GM18519 (cell line): ENCODE measurements at regions not wholly inside any gene's neighbourhood (a gene's known extent, or its start where the extent isn't known, plus 50 kb on each side); places are given as distances from the start of the nearest gene placed in this dataset.
"Not testable (repeated sequence)": the region's sequence is repeated elsewhere in the genome, so short reads cannot be mapped to it uniquely, and the experiment has no call there.

Experiments used
- ATAC-seq: cut with Tn5 transposase; IDR thresholded peaks from one replicate; pipeline ENCODE4 v1.9.1; 2021; ENCODE audit warnings: mild to moderate bottlenecking, moderate library complexity; ENCODE audit not compliant: unreplicated experiment, low FRiP score

DNA sequence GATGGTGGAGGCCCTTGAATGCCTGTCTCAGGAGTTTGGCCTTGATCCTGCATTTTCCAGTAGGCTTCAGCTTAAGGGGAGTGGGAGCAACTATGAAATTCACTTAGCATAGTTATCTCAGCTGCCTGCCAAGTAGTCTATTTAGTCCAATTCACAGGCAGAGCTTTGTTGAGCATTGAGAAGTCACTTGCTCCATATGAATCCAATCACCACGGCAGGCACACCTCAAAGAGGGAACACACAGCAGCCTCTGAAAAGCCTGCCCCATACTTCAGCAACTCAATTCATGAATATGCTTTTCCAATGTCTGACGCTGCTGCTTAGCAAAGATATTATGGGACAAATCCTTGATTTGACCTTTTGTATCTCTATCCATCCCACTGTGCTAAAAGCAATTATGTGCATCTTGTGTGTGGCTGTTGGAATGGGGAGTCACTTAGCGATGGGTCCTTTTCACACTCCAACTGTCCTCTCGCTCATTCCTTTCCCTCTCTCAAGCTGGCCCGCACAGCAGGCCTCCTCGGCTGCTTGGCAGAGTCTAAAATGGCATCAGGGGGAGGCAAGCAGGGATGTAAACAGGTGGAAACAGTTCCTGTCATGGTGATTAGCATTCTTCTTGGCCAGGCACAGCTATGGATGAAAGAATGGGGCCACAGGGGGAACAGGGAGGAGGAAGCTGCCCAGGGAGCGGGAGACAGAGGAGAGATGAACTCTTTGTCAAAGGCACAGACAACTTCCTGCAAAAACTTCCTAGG, 56.0 kb upstream of the LRPPRC start:
- no peak for ATAC-seq

DNA sequence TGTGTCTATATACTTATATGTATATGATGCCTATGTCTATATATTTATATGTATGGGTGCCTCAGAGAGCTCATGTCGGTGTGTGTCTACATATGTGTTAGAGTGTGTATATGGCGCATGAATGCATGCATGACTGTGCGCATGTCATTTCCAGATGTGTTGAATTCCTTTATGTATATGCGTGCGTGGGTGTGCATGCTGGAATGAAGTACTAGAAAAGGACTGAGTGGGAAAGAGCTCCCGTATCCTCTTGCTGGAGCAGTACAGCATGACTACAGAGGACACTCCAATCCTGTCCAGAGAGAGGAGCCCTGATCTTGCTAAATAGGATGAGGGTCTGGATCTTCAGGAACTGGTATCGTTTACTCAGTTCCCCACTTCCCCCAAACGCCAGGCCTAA, 56.8 kb upstream of the LRPPRC start:
- ATAC-seq: no peak

DNA sequence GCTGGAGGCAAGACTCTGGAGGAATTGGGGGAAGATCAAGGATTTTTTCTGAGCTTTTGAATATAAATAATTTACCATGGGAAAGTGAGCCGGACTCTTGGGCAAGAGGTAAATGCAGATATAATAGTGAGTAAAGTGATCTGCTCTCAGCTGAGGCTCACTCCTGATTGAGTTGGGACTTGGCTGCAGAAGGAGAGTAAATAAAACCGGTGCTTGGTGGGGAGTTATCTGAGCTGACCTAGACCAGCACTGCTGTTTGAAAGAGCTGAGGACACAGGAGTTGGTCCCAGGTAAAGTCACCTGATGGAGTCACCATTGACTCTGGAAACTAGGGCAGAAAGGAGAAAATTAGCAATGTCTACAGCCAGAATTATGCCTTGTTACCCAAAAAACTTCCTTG, 57.3 kb upstream of the LRPPRC start:
- ATAC-seq: no peak

DNA sequence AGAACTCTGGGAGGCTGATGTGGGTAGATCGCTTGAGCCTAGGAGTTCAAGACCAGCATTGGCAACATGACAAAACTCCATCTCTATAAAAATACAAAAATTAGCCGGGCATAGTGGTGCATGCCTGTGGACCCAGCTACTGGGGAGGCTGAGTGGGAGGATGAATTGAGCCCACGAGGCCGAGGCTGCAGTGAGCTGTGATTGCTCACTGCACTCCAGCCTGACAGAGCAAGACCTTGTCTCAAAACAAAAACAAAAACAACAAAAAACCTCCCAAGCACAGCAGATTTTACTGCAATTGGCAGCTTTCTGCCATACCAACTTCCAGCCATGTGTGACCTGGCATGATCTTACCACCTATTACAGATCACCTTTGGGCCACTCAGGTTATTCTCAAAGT, 57.7 kb upstream of the LRPPRC start:
- ATAC-seq: no peak

DNA sequence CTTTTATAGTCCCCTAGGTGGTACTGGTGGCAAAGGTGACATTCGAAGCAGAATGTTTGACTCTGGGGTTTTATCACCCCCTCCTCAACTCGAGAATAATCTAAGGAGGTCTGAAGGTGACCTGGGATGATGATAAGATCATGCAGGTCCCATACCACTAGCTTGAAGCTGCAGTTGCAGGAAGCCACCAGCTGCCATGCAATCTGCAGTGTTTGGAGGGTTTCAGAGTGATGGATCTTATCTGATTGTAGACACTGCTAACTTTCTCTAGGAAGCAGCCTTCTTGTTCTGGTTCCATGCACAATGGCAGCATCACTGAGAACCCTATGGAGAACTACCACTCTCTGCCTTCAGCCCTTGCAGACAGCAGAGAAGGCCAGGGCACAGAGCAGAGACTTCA, 59.4 kb upstream of the LRPPRC start:
- no peak for ATAC-seq

DNA sequence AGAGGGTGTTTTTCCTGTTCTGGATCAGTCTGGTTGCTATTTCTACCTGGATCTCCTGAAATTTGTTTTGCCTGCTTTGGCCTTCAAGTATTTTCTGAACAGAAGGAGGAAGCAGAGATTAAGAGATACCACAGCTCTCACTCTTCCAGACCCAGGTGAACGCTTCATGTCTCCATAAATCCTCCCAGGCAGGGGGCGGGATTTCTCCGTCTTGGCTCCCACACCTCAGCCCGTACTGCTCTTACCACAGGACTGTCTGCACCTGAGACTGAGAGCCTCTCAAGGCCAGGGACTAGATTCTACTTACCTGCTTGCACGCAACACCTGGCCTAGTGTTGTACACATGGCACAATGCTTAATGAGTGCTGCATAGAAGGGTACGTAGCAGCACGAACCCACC, 59.9 kb upstream of the LRPPRC start:
- ATAC-seq: no peak

DNA sequence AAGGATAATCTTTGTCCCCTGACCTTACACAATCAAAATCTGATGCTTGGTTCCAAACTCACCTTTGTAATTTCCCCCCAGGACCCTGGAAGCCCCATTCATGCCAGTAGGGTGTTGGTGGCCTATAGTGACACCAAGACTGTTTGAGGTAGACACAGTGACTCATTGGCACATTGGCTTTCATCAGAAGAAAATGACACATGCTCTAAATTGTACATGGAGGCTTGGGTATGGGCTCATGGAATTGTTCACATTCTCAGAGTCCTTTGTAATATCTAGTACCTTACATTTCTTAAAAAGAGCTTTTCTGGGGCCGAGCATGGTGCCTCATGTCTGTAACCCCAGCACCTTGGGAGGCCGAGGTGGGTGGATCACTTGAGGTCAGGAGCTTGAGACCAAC, 61.2 kb upstream of the LRPPRC start:
- no peak for ATAC-seq

DNA sequence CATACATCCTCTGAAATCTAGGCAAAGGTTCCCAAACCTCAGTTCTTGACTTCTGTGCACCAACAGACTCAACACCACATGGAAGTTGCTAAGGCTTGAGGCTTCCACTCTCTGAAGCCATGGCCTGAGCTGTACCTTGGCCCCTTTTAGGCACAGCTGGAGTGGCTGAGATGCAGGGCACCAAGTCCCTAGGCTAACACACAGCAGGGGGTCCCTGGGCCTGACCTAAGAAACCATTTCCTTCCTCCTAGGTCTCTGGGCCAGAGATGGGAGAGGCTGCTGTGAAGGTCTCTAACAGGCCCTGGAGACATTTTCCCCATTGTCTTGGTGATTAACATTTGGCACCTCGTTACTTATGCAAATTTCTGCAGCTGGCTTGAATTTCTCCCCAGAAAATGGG, 64.5 kb upstream of the LRPPRC start:
- not testable (repeated sequence) for ATAC-seq

DNA sequence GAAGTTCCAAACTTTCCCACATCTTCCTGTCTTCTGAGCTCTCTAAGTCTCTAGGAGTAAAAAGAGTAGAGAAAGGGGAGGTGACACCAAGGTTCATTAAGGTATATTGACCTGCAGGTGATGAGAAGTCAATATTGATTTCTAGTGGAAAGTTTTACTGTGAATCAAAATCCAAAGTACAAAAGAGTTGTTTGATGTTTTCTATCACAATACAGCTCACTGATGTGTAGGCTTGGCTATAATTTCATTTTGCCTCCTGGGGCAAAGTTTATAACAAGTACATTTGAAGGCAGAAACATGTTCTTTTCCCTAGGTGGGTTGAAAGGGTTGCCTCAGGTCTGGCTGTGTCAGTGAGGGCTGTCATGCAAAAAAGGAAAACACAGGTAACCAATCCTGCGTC, 65.2 kb upstream of the LRPPRC start:
- no peak for ATAC-seq

DNA sequence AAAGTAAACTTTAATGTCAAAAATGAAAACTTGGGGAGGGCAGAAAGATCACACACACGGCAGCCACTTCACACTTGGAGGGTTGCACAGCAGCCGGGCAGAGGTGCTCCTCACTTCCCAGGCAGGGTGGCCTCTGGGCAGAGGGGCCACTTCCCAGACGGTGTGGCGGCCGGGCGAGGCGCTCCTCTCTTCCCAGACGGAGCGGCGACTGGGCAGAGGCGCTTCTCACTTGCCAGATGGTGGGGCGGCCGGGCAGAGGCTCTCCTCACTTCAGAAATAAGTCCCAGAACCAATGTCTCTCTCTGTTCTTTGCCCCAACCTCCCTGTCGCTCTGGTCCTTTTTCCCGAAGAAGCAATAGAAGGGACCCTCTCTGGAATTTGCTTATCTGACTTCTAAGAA, 65.7 kb upstream of the LRPPRC start:
- no peak for ATAC-seq

DNA sequence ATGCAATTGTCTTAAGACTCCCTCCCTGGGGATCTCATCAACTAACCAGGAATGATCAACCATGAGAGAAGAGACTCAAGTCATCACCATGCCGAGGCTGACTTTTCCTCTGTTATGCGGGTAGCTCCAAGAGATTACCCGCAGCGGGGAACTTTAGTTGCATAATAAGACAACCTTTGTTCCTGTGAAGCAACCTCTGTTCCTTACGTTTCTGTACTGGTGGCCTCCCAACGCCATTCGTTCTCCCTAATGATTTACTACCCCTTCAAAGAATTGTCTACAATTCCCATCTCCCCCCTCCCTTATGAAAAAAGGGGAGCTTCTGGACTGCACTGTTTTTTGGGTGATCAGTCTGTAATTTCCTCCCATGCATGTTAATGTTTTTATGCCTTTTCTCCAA, 66.1 kb upstream of the LRPPRC start:
- no peak for ATAC-seq

DNA sequence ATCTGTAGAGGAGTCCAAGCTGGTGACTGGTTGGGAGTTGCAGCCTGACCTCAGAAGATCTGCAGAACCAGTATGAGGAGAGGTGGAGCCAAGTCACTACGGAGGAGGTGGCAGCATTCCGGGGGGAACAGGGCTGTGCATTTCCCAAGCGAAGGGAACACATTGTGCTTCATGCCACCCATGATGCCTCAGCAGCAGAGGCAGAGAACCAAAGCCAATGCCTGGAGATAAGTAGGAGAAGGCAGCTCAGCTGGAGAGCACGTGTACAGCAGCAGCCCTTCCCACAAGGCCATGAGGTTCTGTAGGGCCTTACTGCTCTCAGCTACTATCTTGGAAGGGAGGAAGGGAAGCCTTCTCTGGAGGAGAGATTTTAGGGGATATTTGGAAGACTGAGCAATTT, 67.2 kb upstream of the LRPPRC start:
- ATAC-seq: no peak

DNA sequence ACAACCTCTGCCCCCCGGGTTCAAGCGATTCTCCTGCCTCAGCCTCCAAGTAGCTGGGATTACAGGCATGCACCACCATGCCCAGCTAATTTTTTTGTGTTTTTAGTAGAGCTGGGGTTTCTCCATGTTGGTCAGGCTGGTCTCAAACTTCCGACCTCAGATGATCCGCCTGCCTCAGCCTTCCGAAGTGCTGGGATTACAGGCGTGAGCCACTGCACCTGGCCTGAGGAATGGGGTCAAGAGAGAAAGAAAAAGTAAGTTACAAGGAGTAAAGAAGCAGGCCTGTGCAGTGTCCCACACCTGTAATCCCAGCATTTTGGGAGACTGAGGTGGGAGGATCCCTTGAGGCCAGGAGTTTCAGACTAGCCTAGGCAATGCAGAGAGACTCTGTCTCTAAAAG, 68.5 kb upstream of the LRPPRC start:
- ATAC-seq: not testable (repeated sequence)

DNA sequence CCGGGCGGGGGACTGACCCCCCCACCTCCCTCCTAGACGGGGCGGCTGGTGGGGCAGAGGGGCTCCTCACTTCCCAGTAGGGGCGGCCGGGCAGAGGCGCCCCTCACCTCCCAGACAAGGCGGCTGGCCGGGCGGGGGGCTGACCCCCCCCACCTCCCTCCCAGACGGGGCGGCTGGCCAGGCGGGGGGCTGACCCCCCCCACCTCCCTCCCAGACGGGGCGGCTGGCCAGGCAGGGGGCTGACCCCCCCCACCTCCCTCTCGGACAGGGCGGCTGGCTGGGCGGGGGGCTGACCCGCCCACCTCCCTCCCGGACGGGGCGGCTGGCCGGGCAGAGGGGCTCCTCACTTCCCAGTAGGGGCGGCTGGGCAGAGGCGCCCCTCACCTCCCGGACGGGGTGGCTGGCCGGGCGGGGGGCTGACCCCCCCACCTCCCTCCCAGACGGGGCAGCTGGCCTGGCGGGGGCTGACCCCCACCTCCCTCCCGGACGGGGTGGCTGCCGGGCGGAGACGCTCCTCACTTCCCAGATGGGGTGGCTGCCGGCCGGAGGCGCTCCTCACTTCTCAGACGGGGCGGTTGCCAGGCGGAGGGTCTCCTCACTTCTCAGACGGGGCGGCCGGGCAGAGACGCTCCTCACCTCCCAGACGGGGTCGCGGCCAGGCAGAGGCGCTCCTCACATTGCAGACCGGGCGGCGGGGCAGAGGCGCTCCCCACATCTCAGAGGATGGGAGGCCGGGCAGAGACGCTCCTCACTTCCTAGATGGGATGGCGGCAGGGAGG, 71.4 kb upstream of the LRPPRC start:
- not testable (repeated sequence) for ATAC-seq

DNA sequence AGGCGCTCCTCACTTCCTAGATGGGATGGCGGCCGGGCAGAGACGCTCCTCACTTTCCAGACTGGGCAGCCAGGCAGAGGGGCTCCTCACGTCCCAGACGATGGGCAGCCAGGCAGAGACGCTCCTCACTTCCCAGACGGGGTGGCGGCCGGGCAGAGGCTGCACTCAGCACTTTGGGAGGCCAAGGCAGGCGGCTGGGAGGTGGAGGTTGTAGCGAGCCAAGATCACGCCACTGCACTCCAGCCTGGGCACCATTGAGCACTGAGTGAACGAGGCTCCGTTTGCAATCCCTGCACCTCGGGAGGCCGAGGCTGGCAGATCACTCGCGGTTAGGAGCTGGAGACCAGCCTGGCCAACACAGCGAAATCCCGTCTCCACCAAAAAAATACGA, 72.0 kb upstream of the LRPPRC start:
- ATAC-seq: not testable (repeated sequence)

DNA sequence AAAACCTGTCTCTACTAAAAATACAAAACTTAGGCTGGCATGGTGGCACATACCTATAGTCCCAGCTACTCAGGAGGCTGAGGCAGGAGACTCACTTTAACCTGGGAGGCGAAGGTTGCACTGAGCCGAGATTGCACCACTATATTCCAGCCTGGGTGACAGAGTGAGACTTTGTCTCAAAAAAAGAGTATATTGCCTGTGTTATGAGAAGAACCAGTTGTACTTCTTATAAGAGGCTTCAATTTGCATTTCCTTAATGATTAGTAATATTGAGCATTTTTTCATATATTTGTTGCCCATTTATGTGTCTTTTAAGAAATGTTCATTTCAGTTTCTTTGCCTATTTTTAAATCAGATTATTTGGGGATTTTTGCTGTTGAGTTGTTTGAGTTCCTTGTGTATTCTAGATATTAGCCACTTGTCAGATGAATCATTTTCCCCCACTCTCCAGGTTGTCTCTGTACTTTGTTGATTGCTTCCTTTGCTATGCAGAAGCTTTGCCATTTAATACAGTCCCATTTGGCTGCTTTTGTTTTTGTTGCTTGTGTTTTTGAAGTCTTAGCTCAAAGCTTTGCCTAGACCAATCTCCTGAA, 75.8 kb upstream of the LRPPRC start:
- no peak for ATAC-seq

DNA sequence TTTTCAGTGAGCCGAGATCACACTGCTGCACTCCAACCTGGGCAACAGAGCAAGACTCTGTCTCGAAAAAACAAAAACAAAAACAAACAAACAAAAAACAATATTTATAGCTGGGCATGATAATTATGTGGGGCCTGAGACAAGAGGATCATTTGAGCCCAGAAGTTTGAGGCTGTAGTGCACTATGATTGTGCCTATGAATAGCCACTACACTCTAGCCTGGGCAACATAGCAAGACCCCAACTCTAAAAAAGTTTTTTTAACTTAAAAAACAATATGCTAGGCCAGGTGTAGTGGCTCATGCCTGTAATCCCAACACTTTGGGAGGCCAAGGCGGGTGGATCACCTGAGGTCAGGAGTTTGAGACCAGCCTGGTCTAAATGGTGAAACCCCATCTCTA, 77.9 kb upstream of the LRPPRC start:
- not testable (repeated sequence) for ATAC-seq

DNA sequence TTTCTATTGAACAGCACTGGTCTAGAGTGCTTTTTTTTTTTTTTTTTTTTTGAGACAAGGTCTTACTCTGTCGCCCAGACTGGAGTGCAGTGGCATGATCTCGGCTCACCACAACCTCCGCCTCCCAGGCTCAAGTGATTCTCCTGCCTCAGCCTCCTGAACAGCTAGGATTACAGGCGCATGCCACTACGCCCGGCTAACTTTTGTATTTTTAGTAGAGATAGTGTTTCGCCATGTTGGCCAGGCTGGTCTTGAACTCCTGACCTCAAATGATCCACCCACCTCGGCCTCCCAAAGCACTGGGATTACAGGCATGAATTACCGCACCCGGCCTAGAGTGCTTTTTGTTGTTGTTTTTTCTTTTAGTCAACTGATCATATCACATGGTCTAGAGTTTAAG, 79.0 kb upstream of the LRPPRC start:
- ATAC-seq: not testable (repeated sequence)

DNA sequence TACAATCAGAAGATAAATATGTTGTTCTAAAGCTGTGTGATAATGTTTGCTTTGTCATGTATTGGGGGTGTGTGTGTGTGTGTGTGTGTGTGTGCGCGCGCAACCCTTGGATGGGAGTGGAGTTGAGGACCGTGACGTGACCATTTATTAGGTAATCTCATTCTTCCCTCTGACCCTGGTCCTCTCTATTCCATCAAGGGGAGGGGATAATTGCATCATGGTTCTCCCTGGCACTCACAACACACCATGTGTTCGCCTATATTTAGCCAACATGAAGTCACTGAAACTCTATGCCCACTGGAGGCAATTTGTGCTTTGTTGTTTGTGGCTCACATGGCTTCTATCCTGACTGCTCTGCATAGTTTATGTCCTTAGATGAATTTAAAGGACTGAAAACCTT, 79.8 kb upstream of the LRPPRC start:
- ATAC-seq: no peak

DNA sequence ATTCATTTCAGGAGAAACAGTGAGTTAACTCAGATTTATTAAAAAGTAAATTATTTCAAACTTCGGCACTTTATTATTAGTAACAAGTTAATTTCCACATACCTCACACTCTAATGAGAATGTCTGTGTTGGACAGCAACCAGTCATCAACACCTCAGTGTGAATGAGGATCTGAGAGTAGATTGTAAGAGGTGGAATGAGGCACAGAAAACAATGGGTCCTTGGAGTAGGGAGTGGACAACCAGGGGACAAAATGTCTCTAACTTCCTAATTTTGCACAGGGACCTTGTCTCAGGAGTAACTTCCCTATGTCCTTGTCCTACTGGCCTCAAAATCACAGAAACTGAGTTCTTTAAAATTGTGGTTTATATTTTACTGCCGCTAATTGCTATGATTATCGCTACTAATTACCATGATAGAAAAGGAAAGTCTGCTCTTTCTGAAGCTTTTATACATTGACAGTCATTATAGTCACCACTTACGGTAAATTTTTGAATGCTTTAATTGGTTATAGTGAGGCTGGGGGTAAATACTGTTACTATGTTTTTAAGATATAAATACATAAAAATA, 82.2 kb upstream of the LRPPRC start:
- ATAC-seq: no peak

DNA sequence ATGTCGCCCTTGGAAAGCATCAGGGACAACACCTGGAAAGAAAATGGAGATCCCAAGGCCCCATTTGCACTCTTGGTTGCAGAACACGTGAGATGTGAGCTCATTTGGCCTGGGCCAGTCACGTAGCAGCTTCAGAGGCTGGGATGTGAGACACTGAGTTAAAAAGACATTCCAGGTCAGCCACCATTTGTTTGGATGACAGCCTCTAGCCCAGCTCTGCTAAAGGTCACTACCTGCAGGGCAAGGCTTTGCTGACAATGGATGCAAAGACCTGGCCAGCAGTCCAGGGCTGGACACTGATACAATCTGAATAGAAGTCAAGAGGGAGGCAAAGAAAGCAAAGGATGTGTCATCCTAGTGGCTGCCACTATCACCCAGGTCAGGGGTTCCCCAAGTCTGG, 83.9 kb upstream of the LRPPRC start:
- no peak for ATAC-seq
